Coronary artery (tissue), 2 donors: ENCODE measurements at regions not wholly inside any gene's neighbourhood (a gene's known extent, or its start where the extent isn't known, plus 50 kb on each side); places are given as distances from the start of the nearest gene placed in this dataset.

Experiments used
- DNase-seq: peaks from one replicate; pipeline ENCODE4 v3.0.0-alpha.2; 2017; ENCODE audit warnings: low spot score
- H3K27ac ChIP-seq, 2 donors: fragments of 200-600 bp; sonication (generic); one replicate each; pipeline ENCODE4 v1.5.1; 2016 to 2019
- H3K4me3 ChIP-seq: fragments of 200-600 bp; sonication (generic); 2 replicates; pipeline ENCODE4 v1.5.1; 2016; ENCODE audit warnings: mild to moderate bottlenecking, moderate library complexity
- TF ChIP-seq, protein P1 (sequence below): fragments of 200-600 bp; sonication (generic); IDR thresholded peaks from one replicate; pipeline ENCODE4 v1.5.1; 2019; ENCODE audit warnings: antibody characterized with exemption

DNA sequence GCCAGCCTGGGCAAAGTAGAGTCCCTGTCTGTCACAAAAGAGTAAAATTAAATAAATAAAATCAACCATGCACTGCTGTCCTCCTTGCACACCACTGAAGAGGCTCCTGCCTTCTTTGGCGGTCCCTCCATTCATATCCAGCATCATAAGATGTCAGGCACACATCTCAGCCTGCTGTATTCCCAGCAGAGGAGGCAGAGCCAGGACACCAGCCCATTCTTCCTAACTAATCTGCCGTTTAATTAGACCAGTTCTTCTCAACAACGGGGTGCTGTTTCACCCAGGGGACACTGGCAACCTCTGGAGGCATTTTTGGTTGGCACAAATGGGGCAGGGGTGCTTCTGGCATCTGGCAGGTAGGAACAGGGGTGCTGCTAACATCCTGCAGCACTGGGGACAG lies 119.7 kb downstream of the ETS2 start:
- Histone ChIP-seq H3K4me3 (peak overlapping the region; percentile 66), H3K27ac (peak overlapping the region; percentile 67 to 91)
- no peak for DNase-seq
- TF ChIP-seq, protein P1, sequence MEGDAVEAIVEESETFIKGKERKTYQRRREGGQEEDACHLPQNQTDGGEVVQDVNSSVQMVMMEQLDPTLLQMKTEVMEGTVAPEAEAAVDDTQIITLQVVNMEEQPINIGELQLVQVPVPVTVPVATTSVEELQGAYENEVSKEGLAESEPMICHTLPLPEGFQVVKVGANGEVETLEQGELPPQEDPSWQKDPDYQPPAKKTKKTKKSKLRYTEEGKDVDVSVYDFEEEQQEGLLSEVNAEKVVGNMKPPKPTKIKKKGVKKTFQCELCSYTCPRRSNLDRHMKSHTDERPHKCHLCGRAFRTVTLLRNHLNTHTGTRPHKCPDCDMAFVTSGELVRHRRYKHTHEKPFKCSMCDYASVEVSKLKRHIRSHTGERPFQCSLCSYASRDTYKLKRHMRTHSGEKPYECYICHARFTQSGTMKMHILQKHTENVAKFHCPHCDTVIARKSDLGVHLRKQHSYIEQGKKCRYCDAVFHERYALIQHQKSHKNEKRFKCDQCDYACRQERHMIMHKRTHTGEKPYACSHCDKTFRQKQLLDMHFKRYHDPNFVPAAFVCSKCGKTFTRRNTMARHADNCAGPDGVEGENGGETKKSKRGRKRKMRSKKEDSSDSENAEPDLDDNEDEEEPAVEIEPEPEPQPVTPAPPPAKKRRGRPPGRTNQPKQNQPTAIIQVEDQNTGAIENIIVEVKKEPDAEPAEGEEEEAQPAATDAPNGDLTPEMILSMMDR: no peak

DNA sequence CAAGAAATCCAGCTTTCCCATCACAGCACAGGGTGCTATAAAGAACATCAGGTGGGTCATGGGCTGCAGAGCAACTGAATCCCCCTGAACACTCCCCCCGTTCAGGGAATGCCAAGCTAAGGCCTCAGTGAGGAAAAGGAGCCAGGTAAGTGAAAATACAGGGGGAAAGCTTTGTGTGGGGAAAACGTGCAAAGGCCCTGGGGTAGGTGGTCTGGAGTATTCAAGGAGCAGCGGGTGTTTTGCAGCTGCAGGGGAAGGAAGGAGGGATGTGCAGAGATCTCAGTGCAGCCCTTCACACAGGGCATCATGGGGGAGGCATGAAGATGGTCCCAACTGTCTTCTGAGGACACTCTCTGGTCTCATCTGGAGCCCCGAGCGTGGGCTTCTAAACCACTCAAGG lies 119.2 kb downstream of the ETS2 start:
- TF ChIP-seq, protein P1: no peak
- no peak for DNase-seq
- Histone ChIP-seq H3K27ac (peak overlapping the region; percentile 67 to 91), H3K4me3 (no peak overlapping the region)

DNA sequence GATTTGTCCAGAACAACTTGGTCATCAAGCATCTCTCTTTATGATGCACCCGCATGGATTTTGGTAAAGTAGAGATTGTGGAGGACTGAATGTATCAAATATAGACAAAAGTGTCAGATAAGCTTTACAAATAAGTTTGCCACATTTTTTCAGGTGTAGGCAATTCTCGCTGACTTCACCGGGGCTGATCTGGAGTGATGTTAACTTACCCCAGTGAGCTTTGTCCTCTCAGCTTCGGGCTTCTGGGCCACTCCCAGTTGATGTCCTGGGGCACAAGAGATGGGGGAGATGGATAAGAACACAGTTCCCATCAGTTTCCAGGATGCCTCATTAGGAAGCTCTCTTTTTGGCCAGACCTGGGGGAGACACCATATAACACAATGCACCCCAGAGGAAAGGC lies 117.7 kb downstream of the ETS2 start:
- H3K4me3 ChIP-seq: no peak overlapping the region
- no peak for DNase-seq
- TF ChIP-seq, protein P1: no peak
- no peak overlapping the region for H3K27ac ChIP-seq

DNA sequence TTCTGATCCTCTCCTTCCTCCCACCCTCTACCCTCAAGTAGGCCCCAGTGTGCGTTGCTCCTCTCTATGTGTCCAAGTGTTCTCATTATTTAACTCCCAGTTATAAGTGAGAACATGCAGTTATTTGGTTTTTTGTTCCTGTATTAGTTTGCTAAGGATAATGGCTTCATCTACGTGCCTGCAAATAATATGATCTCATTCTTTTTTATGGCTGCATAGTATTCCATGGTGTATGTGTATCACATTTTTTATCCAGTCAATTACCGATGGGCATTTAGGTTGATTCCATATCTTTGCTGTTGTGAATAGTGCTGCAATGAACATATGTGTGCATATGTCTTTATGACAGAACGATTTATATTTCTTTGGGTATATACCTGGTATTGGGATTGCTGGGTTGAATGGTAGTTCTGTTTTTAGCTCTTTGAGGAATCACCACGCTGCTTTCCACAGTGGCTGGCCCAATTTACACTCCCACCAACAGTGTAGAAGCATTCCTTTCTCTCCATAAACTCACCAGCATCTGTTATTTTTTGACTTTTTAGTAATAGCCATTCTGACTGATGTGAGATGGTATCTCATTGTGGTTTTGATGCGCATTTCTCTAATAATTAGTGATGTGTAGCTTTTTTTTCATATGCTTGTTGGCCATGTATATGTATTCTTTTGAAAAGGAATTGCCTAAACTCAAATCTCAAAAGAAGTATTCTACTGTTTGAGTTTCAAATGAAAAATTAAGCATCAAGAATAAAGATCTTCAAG lies 116.9 kb downstream of the ETS2 start:
- TF ChIP-seq, protein P1: no peak
- DNase-seq: no peak
- H3K27ac ChIP-seq: no peak overlapping the region
- no peak overlapping the region for H3K4me3 ChIP-seq

DNA sequence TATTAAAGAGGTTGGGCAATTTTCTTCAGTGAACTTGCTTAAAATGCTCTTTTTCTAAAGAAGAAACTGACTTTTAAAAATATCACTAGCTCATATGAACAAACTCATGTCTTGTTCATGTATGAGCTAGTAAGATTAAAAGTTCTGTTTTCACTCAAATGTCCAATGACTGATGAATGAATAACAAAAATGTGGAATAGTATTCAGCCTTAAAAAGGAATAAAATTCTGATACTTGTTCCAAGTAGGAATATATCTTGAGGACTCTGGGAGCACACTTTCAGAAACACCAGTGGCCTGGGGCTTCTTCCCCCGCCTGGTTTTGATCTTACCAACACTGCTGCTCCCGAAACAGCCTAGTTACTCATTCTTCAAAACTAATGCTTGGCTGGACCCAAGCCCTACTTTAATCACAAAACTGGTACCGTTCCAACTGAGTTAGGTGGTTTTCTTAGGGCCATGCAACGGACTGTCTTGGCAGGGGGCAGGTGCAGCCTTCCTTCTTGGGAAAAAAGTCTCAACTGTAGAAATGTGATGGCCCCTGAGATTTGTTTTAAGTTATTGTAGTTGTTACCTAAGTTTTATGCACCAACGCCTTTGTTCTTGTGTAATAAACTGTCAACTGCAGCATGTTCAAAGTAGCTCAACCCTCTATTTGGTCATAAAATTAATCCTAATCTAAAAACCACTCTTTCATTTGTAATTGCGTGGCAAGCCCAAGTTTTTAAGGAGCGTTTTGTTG lies 116.0 kb downstream of the ETS2 start:
- no peak for DNase-seq
- Histone ChIP-seq H3K27ac (peak overlapping the region; percentile 71 to 73), H3K4me3 (no peak overlapping the region)
- TF ChIP-seq, protein P1: no peak

DNA sequence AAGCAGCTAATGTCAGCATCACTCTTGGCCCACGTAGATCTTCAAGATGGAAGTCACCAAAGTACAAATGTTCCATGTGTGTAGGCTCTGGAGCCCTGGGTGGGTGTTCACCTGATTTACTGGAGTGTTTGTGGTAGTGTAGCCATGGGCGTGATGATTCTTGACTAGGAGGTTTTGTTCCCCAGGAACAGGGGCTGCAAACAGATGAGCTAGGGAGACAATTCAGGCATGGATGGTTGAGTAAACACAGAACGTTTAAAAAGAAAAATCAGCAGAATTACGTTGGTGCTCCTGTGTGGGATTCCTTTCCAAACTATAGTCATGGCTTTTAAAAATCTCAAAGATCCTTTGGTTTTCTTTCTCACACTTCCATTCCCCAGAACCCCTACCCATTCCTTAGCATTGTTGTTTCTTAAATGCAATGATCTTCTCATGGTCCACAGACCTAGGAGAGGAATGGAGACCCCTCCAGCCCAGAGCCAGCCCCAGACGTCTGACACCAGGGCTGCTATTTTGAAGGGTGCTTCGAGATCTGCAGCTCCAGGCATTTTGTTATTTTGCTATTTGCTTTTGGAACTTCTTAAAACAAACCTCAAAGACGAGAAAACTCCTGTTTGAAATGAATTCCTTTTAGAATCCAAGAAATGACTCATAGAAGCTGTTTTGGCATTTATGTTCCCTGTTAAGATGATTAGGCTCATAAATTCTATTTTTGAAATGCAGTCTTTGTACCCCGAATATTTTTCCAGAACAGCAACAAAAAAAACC lies 115.1 kb downstream of the ETS2 start:
- TF ChIP-seq, protein P1: no peak
- H3K4me3 ChIP-seq: no peak overlapping the region
- peak overlapping the region; percentile 71 to 73 for H3K27ac ChIP-seq
- peak; percentile 55 for DNase-seq
